MM.1S (cell line): ENCODE measurements at regions not wholly inside any gene's neighbourhood (a gene's known extent, or its start where the extent isn't known, plus 50 kb on each side); places are given as distances from the start of the nearest gene placed in this dataset.

Experiments
- EZH2 ChIP-seq: fragments of 300-600 bp; sonication (generic); optimal IDR thresholded peaks from 2 replicates; pipeline ENCODE3; 2017; ENCODE audit warnings: low read depth, mild to moderate bottlenecking, antibody characterized with exemption, low read length, mixed read lengths
- EZH2phosphoT487 ChIP-seq: fragments of 300-600 bp; sonication (generic); IDR thresholded peaks from 2 replicates; pipeline ENCODE4 v1.6.1; 2018; ENCODE audit warnings: antibody characterized with exemption, low read length
- TF ChIP-seq, protein P1 (sequence below): fragments of 300-600 bp; sonication (generic); IDR thresholded peaks from 2 replicates; pipeline ENCODE4 v1.5.1; 2016; ENCODE audit warnings: antibody characterized with exemption, low read length, mixed read lengths

DNA sequence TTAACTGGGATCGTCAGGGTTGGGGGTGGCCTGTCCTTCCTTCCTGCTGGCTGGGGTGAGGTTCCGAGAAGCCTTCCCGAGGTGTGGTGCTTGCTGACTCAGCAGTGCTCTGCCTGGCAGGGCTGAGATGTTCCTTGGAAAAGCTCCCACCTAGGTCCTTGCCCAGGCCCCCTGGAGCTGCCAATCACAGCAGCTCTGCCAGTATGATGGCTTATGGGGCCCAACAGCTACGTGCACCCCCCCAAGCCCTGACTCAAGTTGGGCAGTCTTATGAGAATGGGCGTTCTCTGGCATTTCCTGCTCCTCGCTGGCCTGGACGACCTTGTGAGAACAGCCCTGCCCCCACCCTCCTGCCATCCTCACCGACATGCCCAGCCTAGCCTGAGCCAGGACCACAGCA is 292.2 kb upstream of the CRY1 start:
- TF ChIP-seq, protein P1, sequence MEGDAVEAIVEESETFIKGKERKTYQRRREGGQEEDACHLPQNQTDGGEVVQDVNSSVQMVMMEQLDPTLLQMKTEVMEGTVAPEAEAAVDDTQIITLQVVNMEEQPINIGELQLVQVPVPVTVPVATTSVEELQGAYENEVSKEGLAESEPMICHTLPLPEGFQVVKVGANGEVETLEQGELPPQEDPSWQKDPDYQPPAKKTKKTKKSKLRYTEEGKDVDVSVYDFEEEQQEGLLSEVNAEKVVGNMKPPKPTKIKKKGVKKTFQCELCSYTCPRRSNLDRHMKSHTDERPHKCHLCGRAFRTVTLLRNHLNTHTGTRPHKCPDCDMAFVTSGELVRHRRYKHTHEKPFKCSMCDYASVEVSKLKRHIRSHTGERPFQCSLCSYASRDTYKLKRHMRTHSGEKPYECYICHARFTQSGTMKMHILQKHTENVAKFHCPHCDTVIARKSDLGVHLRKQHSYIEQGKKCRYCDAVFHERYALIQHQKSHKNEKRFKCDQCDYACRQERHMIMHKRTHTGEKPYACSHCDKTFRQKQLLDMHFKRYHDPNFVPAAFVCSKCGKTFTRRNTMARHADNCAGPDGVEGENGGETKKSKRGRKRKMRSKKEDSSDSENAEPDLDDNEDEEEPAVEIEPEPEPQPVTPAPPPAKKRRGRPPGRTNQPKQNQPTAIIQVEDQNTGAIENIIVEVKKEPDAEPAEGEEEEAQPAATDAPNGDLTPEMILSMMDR = no peak
- TF ChIP-seq EZH2 (no peak), EZH2phosphoT487 (no peak)
